Immature natural killer cell (primary cell): ENCODE measurements at regions not wholly inside any gene's neighbourhood (a gene's known extent, or its start where the extent isn't known, plus 50 kb on each side); places are given as distances from the start of the nearest gene placed in this dataset.

ENCODE experiments used
- DNase-seq, 3 donors: peaks; one replicate each; pipeline ENCODE4 v3.0.0; 2022; ENCODE audit warnings: mixed read lengths in 1 of 3
- H3K27ac Mint-ChIP-seq, 6 donors: one replicate each; pipeline ENCODE4 v1.8.0; 2020; ENCODE audit warnings: mixed read lengths in 6 of 6, mild to moderate bottlenecking in 5 of 6, inconsistent platforms in 4 of 6, moderate library complexity in 3 of 6
- H3K27me3 Mint-ChIP-seq, 3 donors: one replicate each; pipeline ENCODE4 v1.8.0; 2020 to 2021; ENCODE audit warnings: low read depth in 3 of 3, mild to moderate bottlenecking in 3 of 3, mixed read lengths in 3 of 3, moderate library complexity in 3 of 3, inconsistent platforms in 1 of 3
- H3K36me3 Mint-ChIP-seq, 3 donors: one replicate each; pipeline ENCODE4 v1.8.0; 2020; ENCODE audit warnings: mixed read lengths in 3 of 3, inconsistent platforms in 2 of 3, mild to moderate bottlenecking in 2 of 3
- H3K4me1 Mint-ChIP-seq, 2 donors: one replicate each; pipeline ENCODE4 v1.8.0; 2020; ENCODE audit warnings: inconsistent platforms in 2 of 2, mild to moderate bottlenecking in 2 of 2, mixed read lengths in 2 of 2, moderate library complexity in 1 of 2
- H3K4me3 Mint-ChIP-seq, 5 donors: one replicate each; pipeline ENCODE4 v1.8.0; 2020; ENCODE audit warnings: mild to moderate bottlenecking in 5 of 5, mixed read lengths in 5 of 5, inconsistent platforms in 3 of 5, moderate library complexity in 3 of 5
- H3K9me3 Mint-ChIP-seq, 6 donors: one replicate each; pipeline ENCODE4 v1.8.0; 2020; ENCODE audit warnings: mild to moderate bottlenecking in 6 of 6, mixed read lengths in 6 of 6, inconsistent platforms in 4 of 6, moderate library complexity in 3 of 6

GRCh38 chr1:95332754-95333153, 98.7 kb downstream of the RWDD3 start:
- no peak overlapping the region for H3K27ac Mint-ChIP-seq
- H3K36me3 Mint-ChIP-seq = peaks cover 0 to 4% (median 0%) of the 10 kb centered on the region in 3 donors
- DNase-seq = no peak
- peaks cover 0 to 17% (median 2%) of the 10 kb centered on the region in 6 donors for H3K9me3 Mint-ChIP-seq
- no peaks in the 10 kb centered on the region for H3K4me1 Mint-ChIP-seq
- H3K27me3 Mint-ChIP-seq = peaks cover 0 to 1% (median 0%) of the 10 kb centered on the region in 3 donors
- no peak overlapping the region for H3K4me3 Mint-ChIP-seq

GRCh38 chr1:95339377-95339776, 105.4 kb downstream of the RWDD3 start:
- Mint-ChIP-seq H3K36me3 (no peaks in the 10 kb centered on the region), H3K27me3 (no peaks in the 10 kb centered on the region), H3K4me3 (no peak overlapping the region), H3K27ac (no peak overlapping the region), H3K4me1 (no peaks in the 10 kb centered on the region), H3K9me3 (peaks cover 0 to 4% (median 0%) of the 10 kb centered on the region in 6 donors)
- no peak for DNase-seq

GRCh38 chr1:95340061-95340460, 106.1 kb downstream of the RWDD3 start:
- Mint-ChIP-seq H3K4me3 (no peak overlapping the region), H3K9me3 (peaks cover 0 to 4% (median under 1%) of the 10 kb centered on the region in 6 donors)
- no peak for DNase-seq

GRCh38 chr1:95352767-95353166, 118.8 kb downstream of the RWDD3 start:
- Mint-ChIP-seq H3K9me3 (peaks cover 0 to 9% (median under 1%) of the 10 kb centered on the region in 6 donors), H3K36me3 (no peaks in the 10 kb centered on the region), H3K4me1 (no peaks in the 10 kb centered on the region), H3K4me3 (no peak overlapping the region), H3K27ac (no peak overlapping the region), H3K27me3 (peaks cover 0 to 3% (median 0%) of the 10 kb centered on the region in 3 donors)
- no peak for DNase-seq

More at GRCh38 chr1:95340061-95340460, 106.1 kb downstream of the RWDD3 start:
- H3K4me1 Mint-ChIP-seq = no peaks in the 10 kb centered on the region
- H3K36me3 Mint-ChIP-seq = no peaks in the 10 kb centered on the region
- no peaks in the 10 kb centered on the region for H3K27me3 Mint-ChIP-seq
- H3K27ac Mint-ChIP-seq = no peak overlapping the region

GRCh38 chr1:95353194-95353593, 119.2 kb downstream of the RWDD3 start:
- Mint-ChIP-seq H3K9me3 (peaks cover 0 to 9% (median under 1%) of the 10 kb centered on the region in 6 donors), H3K4me1 (no peaks in the 10 kb centered on the region), H3K27me3 (peaks cover 0 to 3% (median 0%) of the 10 kb centered on the region in 3 donors), H3K4me3 (no peak overlapping the region), H3K36me3 (no peaks in the 10 kb centered on the region), H3K27ac (no peak overlapping the region)
- no peak for DNase-seq

GRCh38 chr1:95364546-95364945, 130.5 kb downstream of the RWDD3 start:
- no peak for DNase-seq
- Mint-ChIP-seq H3K4me3 (no peak overlapping the region), H3K9me3 (peaks cover 0 to 9% (median 2%) of the 10 kb centered on the region in 6 donors), H3K27me3 (peaks cover 0 to 2% (median 1%) of the 10 kb centered on the region in 3 donors), H3K27ac (no peak overlapping the region), H3K36me3 (no peaks in the 10 kb centered on the region), H3K4me1 (no peaks in the 10 kb centered on the region)

- Mint-ChIP-seq H3K4me1 (no peaks in the 10 kb centered on the region), H3K9me3 (peaks cover 0 to 15% (median 5%) of the 10 kb centered on the region in 6 donors), H3K4me3 (no peak overlapping the region), H3K36me3 (no peaks in the 10 kb centered on the region), H3K27me3 (peaks cover 0 to 2% (median 0%) of the 10 kb centered on the region in 3 donors), H3K27ac (no peak overlapping the region)
- no peak for DNase-seq
These were observed 132.5 kb downstream of the RWDD3 start for GRCh38 chr1:95366498-95366897.

GRCh38 chr1:95368178-95368577, 134.2 kb downstream of the RWDD3 start:
- Mint-ChIP-seq H3K9me3 (peaks cover 0 to 10% (median 4%) of the 10 kb centered on the region in 6 donors), H3K36me3 (no peaks in the 10 kb centered on the region), H3K27me3 (peaks cover 0 to 2% (median 0%) of the 10 kb centered on the region in 3 donors), H3K4me3 (no peak overlapping the region), H3K4me1 (no peaks in the 10 kb centered on the region), H3K27ac (no peak overlapping the region)
- no peak for DNase-seq

- H3K36me3 Mint-ChIP-seq = no peaks in the 10 kb centered on the region
- peaks cover 0 to 1% (median 0%) of the 10 kb centered on the region in 3 donors for H3K27me3 Mint-ChIP-seq
- H3K4me1 Mint-ChIP-seq = no peaks in the 10 kb centered on the region
- DNase-seq = no peak
- H3K9me3 Mint-ChIP-seq = peaks cover 3 to 14% (median 6%) of the 10 kb centered on the region in 6 donors
- H3K27ac Mint-ChIP-seq = no peak overlapping the region
- no peak overlapping the region for H3K4me3 Mint-ChIP-seq
These were observed 136.1 kb downstream of the RWDD3 start for GRCh38 chr1:95369985-95370690.

- peaks cover 3 to 14% (median 6%) of the 10 kb centered on the region in 6 donors for H3K9me3 Mint-ChIP-seq
- peaks cover 0 to 1% (median 0%) of the 10 kb centered on the region in 3 donors for H3K27me3 Mint-ChIP-seq
- H3K36me3 Mint-ChIP-seq = no peaks in the 10 kb centered on the region
- H3K27ac Mint-ChIP-seq = no peak overlapping the region
- no peak overlapping the region for H3K4me3 Mint-ChIP-seq
- DNase-seq = no peak
- no peaks in the 10 kb centered on the region for H3K4me1 Mint-ChIP-seq
These were observed 136.9 kb downstream of the RWDD3 start for GRCh38 chr1:95370691-95371562.

GRCh38 chr1:95371666-95372282, 137.8 kb downstream of the RWDD3 start:
- DNase-seq = no peak
- H3K4me3 Mint-ChIP-seq = no peak overlapping the region
- H3K36me3 Mint-ChIP-seq = no peaks in the 10 kb centered on the region
- H3K9me3 Mint-ChIP-seq = peaks cover 3 to 14% (median 6%) of the 10 kb centered on the region in 6 donors
- no peak overlapping the region for H3K27ac Mint-ChIP-seq
- peaks cover 0 to 1% (median 0%) of the 10 kb centered on the region in 3 donors for H3K27me3 Mint-ChIP-seq
- no peaks in the 10 kb centered on the region for H3K4me1 Mint-ChIP-seq

GRCh38 chr1:95375174-95375573, 141.2 kb downstream of the RWDD3 start:
- Mint-ChIP-seq H3K4me1 (no peaks in the 10 kb centered on the region), H3K27me3 (peaks cover 0 to 1% (median 0%) of the 10 kb centered on the region in 3 donors), H3K9me3 (peaks cover 3 to 10% (median 6%) of the 10 kb centered on the region in 6 donors), H3K27ac (no peak overlapping the region), H3K4me3 (no peak overlapping the region), H3K36me3 (no peaks in the 10 kb centered on the region)
- DNase-seq = no peak

GRCh38 chr1:95380909-95381308, 146.9 kb downstream of the RWDD3 start:
- Mint-ChIP-seq H3K27me3 (no peaks in the 10 kb centered on the region), H3K4me1 (no peaks in the 10 kb centered on the region), H3K27ac (no peak overlapping the region), H3K9me3 (peaks cover 0 to 5% (median under 1%) of the 10 kb centered on the region in 6 donors), H3K36me3 (no peaks in the 10 kb centered on the region), H3K4me3 (no peak overlapping the region)
- DNase-seq = no peak
